Astrocyte (in vitro differentiated cells and primary cell): ENCODE measurements at regions not wholly inside any gene's neighbourhood (a gene's known extent, or its start where the extent isn't known, plus 50 kb on each side); places are given as distances from the start of the nearest gene placed in this dataset.

Experiments used
- EZH2 ChIP-seq: IDR thresholded peaks from 2 replicates; pipeline ENCODE4 v1.6.1; 2012; ENCODE audit warnings: mild to moderate bottlenecking, low read length, inconsistent platforms; ENCODE audit not compliant: insufficient read depth
- TF ChIP-seq, protein P1 (sequence below): IDR thresholded peaks from 2 replicates; pipeline ENCODE4 v1.5.1; 2011; ENCODE audit warnings: low read depth, mild to moderate bottlenecking, inconsistent platforms, low read length, moderate library complexity; ENCODE audit not compliant: insufficient read depth

DNA sequence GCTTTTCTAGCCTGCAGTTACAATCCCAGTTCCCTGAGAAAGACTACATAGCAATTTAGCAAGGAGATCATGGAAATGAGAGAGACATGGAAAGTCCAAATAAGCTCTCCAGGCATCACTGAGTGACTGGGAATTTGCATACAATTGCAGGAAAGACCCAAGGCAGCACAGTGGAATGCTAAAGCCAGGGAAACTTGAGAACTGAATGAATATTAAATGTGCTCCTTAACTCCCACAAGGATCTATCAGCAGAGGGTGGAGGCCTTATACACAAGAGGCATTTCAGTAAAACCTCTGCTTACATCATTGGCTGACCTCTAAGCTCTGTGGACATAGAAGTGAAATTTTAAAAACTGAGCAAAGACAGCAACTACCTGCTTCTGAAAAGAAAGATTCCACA, 355.6 kb upstream of the DAB2 start:
- no peak for TF ChIP-seq EZH2
- TF ChIP-seq, protein P1, sequence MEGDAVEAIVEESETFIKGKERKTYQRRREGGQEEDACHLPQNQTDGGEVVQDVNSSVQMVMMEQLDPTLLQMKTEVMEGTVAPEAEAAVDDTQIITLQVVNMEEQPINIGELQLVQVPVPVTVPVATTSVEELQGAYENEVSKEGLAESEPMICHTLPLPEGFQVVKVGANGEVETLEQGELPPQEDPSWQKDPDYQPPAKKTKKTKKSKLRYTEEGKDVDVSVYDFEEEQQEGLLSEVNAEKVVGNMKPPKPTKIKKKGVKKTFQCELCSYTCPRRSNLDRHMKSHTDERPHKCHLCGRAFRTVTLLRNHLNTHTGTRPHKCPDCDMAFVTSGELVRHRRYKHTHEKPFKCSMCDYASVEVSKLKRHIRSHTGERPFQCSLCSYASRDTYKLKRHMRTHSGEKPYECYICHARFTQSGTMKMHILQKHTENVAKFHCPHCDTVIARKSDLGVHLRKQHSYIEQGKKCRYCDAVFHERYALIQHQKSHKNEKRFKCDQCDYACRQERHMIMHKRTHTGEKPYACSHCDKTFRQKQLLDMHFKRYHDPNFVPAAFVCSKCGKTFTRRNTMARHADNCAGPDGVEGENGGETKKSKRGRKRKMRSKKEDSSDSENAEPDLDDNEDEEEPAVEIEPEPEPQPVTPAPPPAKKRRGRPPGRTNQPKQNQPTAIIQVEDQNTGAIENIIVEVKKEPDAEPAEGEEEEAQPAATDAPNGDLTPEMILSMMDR, result no peak
